ENCODE measurements at regions not wholly inside any gene's neighbourhood (a gene's known extent, or its start where the extent isn't known, plus 50 kb on each side); places are given as distances from the start of the nearest gene placed in this dataset.

GRCh38 chr13:26498656-26499601, 58.6 kb upstream of the WASF3 start:
- TF ChIP-seq CTCF (IDR thresholded peaks at IDR 0.05; ENCODE audit: extremely low read depth, insufficient read depth, missing control alignments) = no peak
- DNase-seq (ENCODE audit: low spot score) = no peak
- in situ Hi-C loops (cut with MboI; ENCODE audit: low pct_unique_long_range_greater_than_20kb, low sequenced_read_pairs, unreplicated experiment) = loop anchor here (10.0 kb wide), 1 partner anchor 314 kb away; no protein-coding TSS in a partner anchor

DNA sequence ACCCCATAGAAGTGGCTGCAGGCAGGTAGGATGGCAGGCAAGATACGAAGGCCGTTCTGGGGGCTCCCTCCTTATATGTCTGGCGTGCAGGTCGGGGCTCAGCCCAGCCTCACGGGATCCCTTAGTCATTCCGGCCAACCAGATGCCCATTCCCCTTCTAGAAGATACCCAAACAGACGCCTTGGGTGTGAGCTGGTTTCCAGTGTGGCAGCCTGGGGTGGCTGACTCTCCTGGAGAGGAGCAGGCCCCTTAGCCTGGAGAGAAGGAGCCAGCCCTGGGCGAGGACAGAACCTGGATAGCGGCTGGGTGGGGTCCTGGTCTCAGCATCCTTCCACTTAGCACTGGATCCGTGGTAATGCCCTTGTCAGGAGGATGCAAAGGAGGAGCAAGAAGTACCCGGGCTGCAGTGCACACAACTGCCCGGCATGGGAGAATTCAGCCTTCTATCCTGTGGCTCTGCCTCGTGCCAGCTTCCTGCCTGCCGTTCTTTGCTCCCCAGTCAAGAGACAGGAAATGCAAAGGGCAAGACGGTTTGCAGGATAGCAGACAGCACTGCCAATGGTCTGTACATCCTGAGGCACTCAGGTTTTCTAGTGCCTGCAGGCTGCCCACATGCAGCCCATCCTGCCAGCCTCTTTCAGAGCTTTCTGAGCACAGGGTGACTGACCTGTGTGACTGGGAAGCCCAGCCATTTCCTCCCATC, 56.7 kb upstream of the WASF3 start:
- no peak for DNase-seq (ENCODE audit: low spot score)
- in situ Hi-C loops (cut with MboI; ENCODE audit: low pct_unique_long_range_greater_than_20kb, low sequenced_read_pairs, unreplicated experiment) = no loop called here
- no peak for TF ChIP-seq CTCF (IDR thresholded peaks at IDR 0.05; ENCODE audit: extremely low read depth, insufficient read depth, missing control alignments)

DNA sequence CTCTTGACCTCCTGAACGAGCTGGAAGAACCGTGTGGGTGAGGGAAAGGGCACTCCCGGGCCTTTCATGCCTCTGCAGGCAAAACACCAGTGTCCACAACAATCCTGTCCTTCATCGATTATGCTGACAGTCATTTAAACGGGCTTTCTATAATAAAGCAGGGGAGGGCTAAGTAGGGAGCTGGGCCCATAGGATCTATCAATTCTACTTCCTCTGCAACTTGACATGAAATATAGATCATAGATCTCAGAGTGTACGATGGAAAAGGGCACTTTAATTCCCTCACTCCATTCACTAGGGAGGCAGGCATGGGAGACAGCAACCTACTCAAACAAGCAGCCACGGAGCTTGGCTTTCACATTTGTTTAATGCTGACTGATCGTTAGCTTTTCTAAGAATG, 55.8 kb upstream of the WASF3 start:
- no peak for TF ChIP-seq CTCF (IDR thresholded peaks at IDR 0.05; ENCODE audit: extremely low read depth, insufficient read depth, missing control alignments)
- DNase-seq (ENCODE audit: low spot score) = no peak
- in situ Hi-C loops (cut with MboI; ENCODE audit: low pct_unique_long_range_greater_than_20kb, low sequenced_read_pairs, unreplicated experiment) = no loop called here

DNA sequence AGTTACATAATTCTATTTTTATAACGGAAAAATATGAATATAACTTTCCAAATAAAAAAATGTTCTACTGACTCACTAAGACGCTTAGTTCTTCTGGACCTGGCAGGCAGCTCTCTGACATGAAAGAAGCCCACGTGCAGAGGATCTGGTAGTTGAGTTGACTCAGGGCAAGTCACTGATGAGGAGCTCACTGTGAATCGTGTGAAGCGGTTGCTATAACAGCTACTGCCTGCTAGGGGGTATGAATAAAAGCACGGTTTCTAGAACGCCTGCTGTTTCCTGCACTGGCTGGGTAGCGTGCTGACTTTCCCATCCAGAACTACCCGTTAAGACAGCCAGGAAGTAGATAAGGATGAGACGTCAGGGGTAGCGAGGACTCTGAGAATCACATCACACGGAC, 54.7 kb upstream of the WASF3 start:
- in situ Hi-C loops (cut with MboI; ENCODE audit: low pct_unique_long_range_greater_than_20kb, low sequenced_read_pairs, unreplicated experiment) = no loop called here
- TF ChIP-seq CTCF (IDR thresholded peaks at IDR 0.05; ENCODE audit: extremely low read depth, insufficient read depth, missing control alignments) = no peak
- no peak for DNase-seq (ENCODE audit: low spot score)

GRCh38 chr13:26503826-26504594, 53.5 kb upstream of the WASF3 start:
- TF ChIP-seq CTCF (IDR thresholded peaks at IDR 0.05; ENCODE audit: extremely low read depth, insufficient read depth, missing control alignments) = no peak
- in situ Hi-C loops (cut with MboI; ENCODE audit: low pct_unique_long_range_greater_than_20kb, low sequenced_read_pairs, unreplicated experiment) = no loop called here
- DNase-seq (ENCODE audit: low spot score) = no peak
